ENCODE measurements at regions not wholly inside any gene's neighbourhood (a gene's known extent, or its start where the extent isn't known, plus 50 kb on each side); places are given as distances from the start of the nearest gene placed in this dataset.

DNA sequence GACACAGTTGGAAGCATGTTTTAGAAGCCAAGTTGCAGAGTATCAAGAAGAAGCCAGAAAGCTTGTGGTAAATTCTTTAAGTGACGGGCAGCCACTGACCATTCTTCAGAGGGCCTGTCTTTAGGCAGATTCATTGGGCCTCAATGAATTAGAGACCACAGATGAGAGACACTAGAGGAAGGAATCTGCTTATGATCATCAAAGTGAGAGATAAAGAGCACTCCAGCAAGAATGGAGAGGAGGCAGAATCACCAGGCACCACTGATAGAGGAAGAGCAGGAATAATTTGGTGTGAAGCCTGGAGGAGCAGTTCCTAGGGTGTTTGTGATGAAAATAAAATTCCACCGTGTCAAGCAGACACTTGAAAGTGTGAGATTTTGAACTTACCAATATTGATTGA is 365.9 kb upstream of the SLC30A5 start:
- no peak for DNase-seq

DNA sequence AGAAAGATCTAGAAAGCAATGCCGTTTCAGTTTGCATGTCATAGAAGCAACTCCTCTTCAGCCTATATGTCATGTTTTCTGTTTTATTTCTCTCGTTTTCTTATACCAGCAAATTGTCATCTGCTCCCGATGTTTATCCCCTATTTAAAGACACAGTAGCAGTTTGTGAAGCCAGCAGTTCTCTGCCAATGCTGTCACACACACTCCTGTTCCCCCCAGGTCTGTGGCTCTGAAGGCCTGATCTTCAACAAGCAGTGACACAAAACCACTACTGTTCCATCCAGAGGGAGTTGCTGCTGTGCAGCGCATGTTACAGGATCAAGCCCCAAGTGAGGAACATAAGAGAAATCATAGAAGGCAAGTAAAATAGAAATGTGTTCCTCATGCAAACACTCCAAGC is 364.1 kb upstream of the SLC30A5 start:
- DNase-seq, result no peak

GRCh38 chr5:68730220-68730978 is 363.4 kb upstream of the SLC30A5 start:
- no peak for DNase-seq

DNA sequence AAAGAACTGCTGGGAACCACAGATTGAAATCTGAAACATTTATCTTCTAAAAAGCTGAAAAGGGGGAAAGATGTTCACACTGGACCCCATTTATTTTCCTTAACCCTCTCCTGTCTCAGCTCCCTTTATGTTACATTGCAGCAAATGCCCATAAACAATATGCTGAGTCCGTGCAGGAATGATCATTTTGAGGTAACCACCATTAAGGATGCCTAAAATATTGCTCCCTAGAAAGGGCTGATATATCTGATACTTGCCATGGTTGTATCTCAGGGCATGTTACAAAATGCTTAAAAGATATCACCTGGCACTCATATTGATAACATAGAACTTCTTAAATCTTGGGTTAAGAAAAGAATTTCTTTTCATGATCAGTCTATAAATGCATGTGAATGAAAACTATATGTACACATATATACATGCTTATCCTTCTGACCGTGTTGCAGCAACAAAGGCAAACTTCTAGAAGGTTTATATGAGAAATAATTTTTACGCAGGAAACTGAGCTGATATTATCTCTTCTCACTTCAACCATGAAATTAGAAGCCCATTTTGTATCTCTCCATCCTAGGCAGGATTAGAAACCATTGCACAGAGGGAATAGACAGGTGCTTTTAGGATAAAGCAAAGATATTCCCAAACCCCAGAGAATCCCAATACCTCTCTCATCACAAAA is 362.7 kb upstream of the SLC30A5 start:
- no peak for DNase-seq

GRCh38 chr5:68732251-68732650 is 361.6 kb upstream of the SLC30A5 start:
- no peak for DNase-seq

GRCh38 chr5:68734781-68735180 is 359.0 kb upstream of the SLC30A5 start:
- no peak for DNase-seq

GRCh38 chr5:68738236-68738635 is 355.6 kb upstream of the SLC30A5 start:
- DNase-seq, result no peak

DNA sequence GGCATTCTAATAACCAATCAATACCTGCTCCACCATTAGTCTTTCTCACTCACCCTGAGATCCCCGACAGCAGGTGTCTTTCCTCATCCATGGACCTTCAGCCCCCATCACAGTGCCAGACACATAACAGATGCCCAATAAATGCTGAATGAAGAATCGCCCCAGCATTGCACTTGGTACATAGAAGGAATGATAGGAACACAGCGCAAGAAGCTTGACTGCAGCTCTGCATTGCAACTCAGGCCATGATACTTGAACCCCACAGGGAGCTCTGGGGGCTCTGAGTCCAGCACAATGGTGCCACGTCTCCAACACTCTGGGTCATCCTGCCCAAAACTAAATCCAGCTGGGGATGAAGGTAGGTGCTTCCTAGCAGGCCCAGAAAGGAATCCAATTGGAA is 355.0 kb upstream of the SLC30A5 start:
- no peak for DNase-seq

DNA sequence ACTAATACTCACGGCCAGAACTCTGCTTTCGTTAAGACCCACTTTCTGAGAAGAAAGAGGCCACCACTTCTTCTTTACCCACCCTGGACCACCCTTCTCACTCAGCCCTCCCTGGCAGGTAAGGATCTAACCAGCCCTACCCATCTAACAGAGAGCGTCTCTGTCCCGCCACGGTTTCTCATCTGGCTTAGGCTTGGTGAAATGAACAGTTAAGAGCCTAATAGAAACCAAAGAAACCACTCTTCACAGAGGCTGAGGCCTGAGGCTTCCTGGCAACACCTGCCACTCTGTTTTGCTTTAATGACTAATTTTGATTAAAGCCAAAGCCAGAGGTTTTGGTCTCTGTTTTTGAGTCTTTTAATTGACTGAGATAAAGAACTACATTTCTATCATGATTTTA is 354.1 kb upstream of the SLC30A5 start:
- DNase-seq, result no peak

DNA sequence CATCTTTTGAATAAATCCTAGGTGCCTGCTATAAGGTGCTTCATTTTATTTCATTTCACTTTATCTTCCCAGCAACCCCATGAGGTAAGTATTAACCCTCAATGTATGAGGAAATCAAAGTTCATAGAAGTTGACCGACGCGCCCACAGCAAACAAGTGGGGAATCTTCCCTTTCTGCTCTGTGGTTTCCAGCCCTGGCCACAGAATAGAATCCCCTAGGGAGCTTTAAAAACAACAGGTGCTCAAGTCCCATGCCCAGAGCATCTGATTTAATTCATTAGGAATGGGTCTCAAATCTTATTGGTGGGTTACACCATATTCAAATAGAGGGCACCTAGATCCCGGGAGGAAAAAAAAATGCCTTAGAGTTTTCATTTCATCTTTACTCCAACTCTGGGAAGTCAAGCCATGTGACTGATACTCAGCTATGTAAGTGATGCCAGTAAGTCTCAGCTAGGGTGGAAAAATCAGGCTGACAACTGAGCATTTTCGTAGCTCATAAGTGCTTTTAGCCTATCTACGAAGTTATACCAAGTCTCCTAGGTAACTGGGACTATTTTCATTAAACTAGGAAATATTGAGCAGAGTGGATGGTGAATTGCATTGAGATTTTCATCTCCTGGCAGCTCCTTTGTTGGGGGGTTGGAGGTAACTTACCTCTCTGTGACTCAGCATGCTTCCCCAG is 353.4 kb upstream of the SLC30A5 start:
- no peak for DNase-seq

DNA sequence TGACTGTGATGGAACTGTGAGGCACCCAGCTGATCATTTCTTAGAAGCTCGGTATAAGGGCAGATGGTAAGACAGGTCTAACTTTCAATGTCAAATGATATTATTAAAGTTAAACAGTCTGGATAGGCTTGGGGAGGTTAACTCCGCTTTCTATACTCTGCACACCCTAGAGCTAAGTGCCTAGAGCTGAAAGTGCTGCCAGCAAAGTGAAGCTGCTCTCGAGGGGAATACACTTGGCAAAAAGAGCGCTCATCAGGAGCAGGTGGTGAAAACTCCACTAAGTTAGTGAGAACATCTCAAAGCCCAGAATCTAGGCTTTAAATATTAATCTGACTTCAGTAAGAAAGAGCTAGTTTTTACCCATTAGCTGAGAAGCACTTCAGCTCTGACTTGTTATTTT is 349.6 kb upstream of the SLC30A5 start:
- DNase-seq, result no peak

DNA sequence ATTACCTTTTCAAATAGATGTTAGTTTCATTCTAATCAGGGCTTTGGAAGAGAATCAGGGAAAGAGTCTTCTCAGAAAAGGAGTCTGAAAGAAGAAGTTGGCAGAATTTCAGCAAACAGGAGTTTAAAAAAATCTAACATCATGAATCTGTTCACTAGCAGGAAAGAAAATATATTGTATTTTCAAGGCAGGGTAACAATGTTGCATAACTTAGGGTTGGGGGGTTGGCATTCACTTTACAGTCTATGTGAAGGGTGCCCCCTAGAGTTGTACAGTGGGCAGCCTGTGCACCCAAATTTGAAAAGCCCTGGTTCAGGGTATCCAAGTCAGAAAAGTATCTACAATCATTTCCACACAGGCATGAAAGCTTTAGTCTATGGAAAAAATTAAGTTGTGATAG is 348.4 kb upstream of the SLC30A5 start:
- DNase-seq, result no peak

DNA sequence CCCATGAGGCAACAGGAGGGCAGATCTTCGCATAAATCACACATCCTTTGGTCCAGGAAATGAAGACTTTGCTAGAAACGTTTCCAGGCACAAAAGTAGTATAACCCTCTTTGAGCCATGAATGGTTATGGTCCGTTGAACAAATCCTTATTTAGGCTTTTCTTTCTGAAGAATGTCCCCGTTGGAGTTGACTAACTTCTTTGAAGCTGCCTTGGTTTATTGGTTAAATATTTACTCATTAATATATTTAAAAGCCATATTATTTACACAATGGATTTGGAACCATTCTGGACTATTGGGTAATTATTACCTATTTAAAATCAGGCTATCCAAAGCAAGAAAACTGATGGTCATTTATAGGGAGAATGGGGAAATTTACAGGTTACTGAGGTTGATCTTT is 347.6 kb upstream of the SLC30A5 start:
- DNase-seq, result no peak

GRCh38 chr5:68746643-68747420 is 347.0 kb upstream of the SLC30A5 start:
- DNase-seq, result no peak

GRCh38 chr5:68747521-68747920 is 346.3 kb upstream of the SLC30A5 start:
- DNase-seq, result no peak

DNA sequence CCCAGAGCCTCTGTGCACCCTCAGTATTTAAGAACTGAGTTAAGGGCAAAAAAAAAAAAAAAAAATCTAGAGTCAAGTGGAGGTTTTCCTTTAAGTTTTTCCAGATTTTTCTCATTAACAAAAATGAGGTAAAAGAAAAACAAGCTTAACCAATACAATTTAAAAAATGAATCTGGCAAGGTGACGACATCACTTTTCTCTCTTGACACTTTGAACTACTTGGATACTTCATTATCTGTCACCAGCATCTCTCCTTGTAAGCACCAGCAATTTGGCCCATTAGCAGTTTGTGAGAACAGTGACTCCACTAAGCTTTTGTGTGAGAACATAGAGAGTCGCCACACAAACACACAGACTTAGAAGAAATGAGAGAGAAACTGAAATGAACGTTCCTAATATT is 345.7 kb upstream of the SLC30A5 start:
- no peak for DNase-seq

DNA sequence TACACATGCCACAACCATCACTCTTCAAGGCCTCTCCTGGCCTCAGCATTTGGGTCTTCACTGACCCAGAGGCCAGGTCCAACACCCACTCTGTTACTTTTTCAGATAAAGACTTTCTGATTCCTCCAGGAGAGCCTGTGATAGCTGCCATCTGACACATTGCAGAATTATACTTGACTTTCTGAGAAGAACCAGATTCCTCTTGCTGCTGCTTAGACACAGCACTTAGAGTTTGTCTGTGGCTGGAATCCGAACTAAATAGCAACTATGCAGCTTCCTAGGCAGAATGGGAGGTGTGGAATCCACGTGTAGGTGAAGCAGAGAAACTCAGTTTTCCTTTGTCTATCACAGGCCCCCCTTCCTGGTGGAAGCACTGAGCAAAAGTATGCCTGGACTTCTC is 344.7 kb upstream of the SLC30A5 start:
- DNase-seq, result no peak

GRCh38 chr5:68749631-68750030 is 344.2 kb upstream of the SLC30A5 start:
- DNase-seq, result no peak

GRCh38 chr5:68751661-68752060 is 342.2 kb upstream of the SLC30A5 start:
- no peak for DNase-seq

- DNase-seq, result no peak
These were observed 339.3 kb upstream of the SLC30A5 start for GRCh38 chr5:68754536-68754935.

DNA sequence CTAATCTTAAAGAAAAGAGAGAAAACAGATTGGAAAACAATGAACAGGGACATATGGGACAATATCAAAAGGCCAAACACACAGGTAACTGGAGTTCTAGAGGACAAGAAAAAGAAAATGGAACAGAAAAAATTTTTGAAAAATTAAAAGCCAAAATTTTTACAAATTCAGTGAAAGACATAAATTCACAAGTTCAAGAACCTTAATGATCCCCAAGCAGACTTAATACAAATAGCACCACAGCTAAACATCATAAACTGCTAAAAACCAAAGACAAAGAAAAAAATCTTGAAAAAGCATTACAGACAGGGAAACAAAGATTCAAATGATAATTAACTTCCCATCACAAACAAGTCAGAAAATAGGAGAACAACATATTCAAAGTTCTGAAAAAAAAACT is 338.5 kb upstream of the SLC30A5 start:
- DNase-seq, result no peak

- no peak for DNase-seq
These were observed 336.8 kb upstream of the SLC30A5 start for GRCh38 chr5:68757006-68757405.

- DNase-seq, result no peak
These were observed 336.1 kb upstream of the SLC30A5 start for GRCh38 chr5:68757626-68758212.
